Fibroblast of skin of left biceps (primary cell): ENCODE measurements at regions not wholly inside any gene's neighbourhood (a gene's known extent, or its start where the extent isn't known, plus 50 kb on each side); places are given as distances from the start of the nearest gene placed in this dataset.

Experiments used
- DNase-seq, 2 experiments: peaks; one replicate each; pipeline ENCODE4 v3.0.0-alpha.2; 2013; ENCODE audit warnings: low read depth in 2 of 2

GRCh38 chr3:161156936-161157335 lies 51.8 kb upstream of the B3GALNT1 start:
- no peak for DNase-seq

GRCh38 chr3:161161603-161162002 lies 56.5 kb upstream of the B3GALNT1 start:
- no peak for DNase-seq

- DNase-seq, result peak; percentile 64 to 70
Measured at GRCh38 chr3:161163297-161163696, 57.8 kb upstream of the NMD3 start.

GRCh38 chr3:161166051-161166450 lies 55.1 kb upstream of the NMD3 start:
- no peak for DNase-seq

GRCh38 chr3:161171113-161171512 lies 50.0 kb upstream of the NMD3 start:
- DNase-seq, result no peak
